Tibial artery (tissue), 4 donors: ENCODE measurements at regions not wholly inside any gene's neighbourhood (a gene's known extent, or its start where the extent isn't known, plus 50 kb on each side); places are given as distances from the start of the nearest gene placed in this dataset.
"Not testable (repeated sequence)": the region's sequence is repeated elsewhere in the genome, so short reads cannot be mapped to it uniquely, and the experiment has no call there.

Experiments used
- DNase-seq, 2 donors: peaks; one replicate each; pipeline ENCODE4 v3.0.0-alpha.2; 2019
- H3K27ac ChIP-seq, 2 donors: fragments of 200-600 bp; sonication (generic) in 1 of 2; 1 replicate in 1 of 2; 2 replicates in 1 of 2; pipeline ENCODE4 v1.5.1; 2018 to 2019; ENCODE audit warnings: mild to moderate bottlenecking in 1 of 2
- H3K27me3 ChIP-seq, 2 donors: fragments of 200-600 bp; sonication (generic) in 1 of 2; one replicate each; pipeline versions ENCODE4 v1.5.1 to v1.6.0; 2016 to 2019
- H3K36me3 ChIP-seq, 3 donors: fragments of 200-600 bp; sonication (generic) in 2 of 3; one replicate each; pipeline ENCODE4 v1.5.1; 2016 to 2019; ENCODE audit warnings: mild to moderate bottlenecking in 2 of 3
- H3K4me1 ChIP-seq, 4 donors: fragments of 200-600 bp; sonication (generic) in 2 of 4; 1 replicate in 3 of 4; 2 replicates in 1 of 4; pipeline ENCODE4 v1.5.1; 2016 to 2019
- H3K4me3 ChIP-seq, 2 donors: fragments of 200-600 bp; sonication (generic) in 1 of 2; 1 replicate in 1 of 2; 2 replicates in 1 of 2; pipeline ENCODE4 v1.5.1; 2018 to 2019; ENCODE audit warnings: mild to moderate bottlenecking in 2 of 2
- H3K9me3 ChIP-seq, 3 donors: fragments of 200-600 bp; sonication (generic) in 1 of 3; one replicate each; pipeline ENCODE4 v1.5.1; 2016 to 2019
- CTCF ChIP-seq, 2 experiments: fragments of 200-600 bp in 1 of 2; fragments of 450-650 bp in 1 of 2; IDR thresholded peaks; one replicate each; pipeline ENCODE4 v1.5.1; 2017 to 2019; ENCODE audit warnings: antibody characterized with exemption in 2 of 2, mild to moderate bottlenecking in 1 of 2, moderate library complexity in 1 of 2
- intact Hi-C: fragments of 100-400 bp; cut with DNase I; formaldehyde crosslinking; loops from one replicate; pipeline ENCODE4 v1.15.0; 2023; ENCODE audit warnings: low total_unique reads

GRCh38 chr1:38152351-38153065, 105.9 kb upstream of the POU3F1 start:
- no peak overlapping the region for H3K27ac ChIP-seq
- no peak for TF ChIP-seq CTCF (IDR thresholded peaks at IDR 0.05)
- H3K36me3 ChIP-seq: no peaks in the 10 kb centered on the region
- peaks cover 0 to 3% of the 10 kb centered on the region in 2 donors for H3K27me3 ChIP-seq
- intact Hi-C loops: no loop called here
- peaks cover 0 to 13% (median 7%) of the 10 kb centered on the region in 3 donors for H3K9me3 ChIP-seq
- no peak overlapping the region for H3K4me3 ChIP-seq
- DNase-seq: no peak
- no peaks in the 10 kb centered on the region for H3K4me1 ChIP-seq

GRCh38 chr1:38151399-38151798, 104.8 kb upstream of the POU3F1 start:
- TF ChIP-seq CTCF (IDR thresholded peaks at IDR 0.05): no peak
- no peak for DNase-seq
- Histone ChIP-seq H3K36me3 (no peaks in the 10 kb centered on the region), H3K9me3 (peaks cover 0 to 13% (median 7%) of the 10 kb centered on the region in 3 donors), H3K4me3 (no peak overlapping the region), H3K4me1 (no peaks in the 10 kb centered on the region), H3K27ac (no peak overlapping the region), H3K27me3 (peaks cover 0 to 3% of the 10 kb centered on the region in 2 donors)
- intact Hi-C loops: no loop called here

- H3K27me3 ChIP-seq, H3K36me3 ChIP-seq, H3K9me3 ChIP-seq, intact Hi-C loops, H3K4me3 ChIP-seq, H3K27ac ChIP-seq, DNase-seq, H3K4me1 ChIP-seq: not testable (repeated sequence)
Measured at GRCh38 chr1:38146079-38146478, 99.5 kb upstream of the POU3F1 start.

- DNase-seq: no peak
- H3K9me3 ChIP-seq: no peaks in the 10 kb centered on the region
- intact Hi-C loops: no loop called here
- TF ChIP-seq CTCF (IDR thresholded peaks at IDR 0.05): no peak
- no peak overlapping the region for H3K27ac ChIP-seq
- H3K4me1 ChIP-seq: peaks cover 0 to 35% (median 22%) of the 10 kb centered on the region in 4 donors
- no peaks in the 10 kb centered on the region for H3K36me3 ChIP-seq
- H3K27me3 ChIP-seq: no peaks in the 10 kb centered on the region
- H3K4me3 ChIP-seq: no peak overlapping the region
Measured at GRCh38 chr1:38142606-38143005, 96.0 kb upstream of the POU3F1 start.

GRCh38 chr1:38141483-38141882, 94.9 kb upstream of the POU3F1 start:
- Histone ChIP-seq H3K4me3 (no peak overlapping the region), H3K9me3 (no peaks in the 10 kb centered on the region), H3K27ac (no peak overlapping the region), H3K36me3 (no peaks in the 10 kb centered on the region), H3K4me1 (peaks cover 0 to 35% (median 22%) of the 10 kb centered on the region in 4 donors), H3K27me3 (no peaks in the 10 kb centered on the region)
- no peak for DNase-seq
- no peak for TF ChIP-seq CTCF (IDR thresholded peaks at IDR 0.05)
- intact Hi-C loops: no loop called here

- Histone ChIP-seq H3K36me3 (no peaks in the 10 kb centered on the region), H3K27me3 (peaks cover 0 to 3% of the 10 kb centered on the region in 2 donors), H3K27ac (no peak overlapping the region), H3K4me3 (no peak overlapping the region), H3K4me1 (peaks cover 0 to 35% (median 22%) of the 10 kb centered on the region in 4 donors), H3K9me3 (no peaks in the 10 kb centered on the region)
- intact Hi-C loops: loop anchor here (10.0 kb wide), 1 partner anchor 85 kb away; no protein-coding TSS in a partner anchor
- TF ChIP-seq CTCF (IDR thresholded peaks at IDR 0.05): no peak
- no peak for DNase-seq
Measured at GRCh38 chr1:38139738-38140487, 93.3 kb upstream of the POU3F1 start.
